IMR-90 (cell line): ENCODE measurements at regions not wholly inside any gene's neighbourhood (a gene's known extent, or its start where the extent isn't known, plus 50 kb on each side); places are given as distances from the start of the nearest gene placed in this dataset.

Source experiments
- ATAC-seq: fragments of 200-7000 bp; cut with Tn5 transposase; 2 replicates; pipeline ENCODE4 v1.9.1; 2020; ENCODE audit warnings: low read depth, mild to moderate bottlenecking, moderate library complexity
- BruUV-seq: library from RNA; stranded (reverse); fragments of 400-500 nt; replicated peaks from 2 replicates; lab custom pipeline; 2021; lab: Mats Ljungman, UMichigan
- CTCF ChIA-PET: fragments of 300-600 bp; formaldehyde crosslinking; extraction: SDS; loops from one replicate; lab custom pipeline; 2021; ENCODE audit warnings: antibody characterized with exemption; lab: Yijun Ruan, JAX
- POLR2A ChIA-PET: fragments of 300-600 bp; sonication (Branson Sonifier 250); formaldehyde crosslinking; loops from one replicate; lab custom pipeline; 2022; ENCODE audit warnings: antibody characterized with exemption; ENCODE audit not compliant: unreplicated experiment; lab: Charles Lee
- DNase-seq: peaks from one replicate; pipeline ENCODE4 v3.0.0; 2013
- H2AFZ ChIP-seq: replicated peaks from 2 replicates; pipeline ENCODE3; 2013; ENCODE audit warnings: low read length, mild to moderate bottlenecking; ENCODE audit not compliant: poor library complexity
- H2AK5ac ChIP-seq: 2 replicates; pipeline ENCODE4 v1.6.1; 2013; ENCODE audit warnings: low read depth, low read length, inconsistent platforms
- H2AK9ac ChIP-seq: replicated peaks from 2 replicates; pipeline ENCODE3; 2013; ENCODE audit warnings: mild to moderate bottlenecking, low read depth, low read length, moderate library complexity; ENCODE audit not compliant: poor library complexity
- H2BK120ac ChIP-seq: 2 replicates; pipeline ENCODE4 v1.6.1; 2013; ENCODE audit warnings: low read depth, low read length, inconsistent platforms
- H2BK15ac ChIP-seq: 3 replicates; pipeline ENCODE4 v1.6.1; 2013; ENCODE audit warnings: low read depth, low read length, inconsistent platforms
- H2BK20ac ChIP-seq: 2 replicates; pipeline ENCODE4 v1.6.1; 2013; ENCODE audit warnings: low read depth, mild to moderate bottlenecking, inconsistent platforms, low read length, moderate library complexity
- H2BK5ac ChIP-seq: 2 replicates; pipeline ENCODE4 v1.6.1; 2013; ENCODE audit warnings: mild to moderate bottlenecking, low read depth, low read length, inconsistent platforms; ENCODE audit not compliant: poor library complexity, severe bottlenecking
- H3K14ac ChIP-seq: replicated peaks from 2 replicates; pipeline ENCODE4 v1.6.1; 2013; ENCODE audit warnings: low read depth, low read length, inconsistent platforms
- H3K18ac ChIP-seq: 2 replicates; pipeline ENCODE4 v1.6.1; 2013; ENCODE audit warnings: low read depth, low read length, control low read depth
- H3K23ac ChIP-seq: 2 replicates; pipeline ENCODE4 v1.6.1; 2013; ENCODE audit warnings: low read depth, low read length, inconsistent platforms
- H3K27ac ChIP-seq: 2 replicates; pipeline ENCODE4 v1.5.1; 2013; ENCODE audit warnings: mild to moderate bottlenecking, control low read depth, low read length; ENCODE audit not compliant: insufficient read depth
- H3K27me3 ChIP-seq: 2 replicates; pipeline ENCODE4 v1.6.1; 2013; ENCODE audit warnings: low read length; ENCODE audit not compliant: control insufficient read depth, insufficient read depth
- H3K36me3 ChIP-seq: 2 replicates; pipeline ENCODE4 v1.6.1; 2013; ENCODE audit warnings: low read length, mixed read lengths; ENCODE audit not compliant: control insufficient read depth, insufficient read depth
- H3K4ac ChIP-seq: 2 replicates; pipeline ENCODE4 v1.6.1; 2013; ENCODE audit warnings: low read depth, low read length, inconsistent platforms
- H3K4me1 ChIP-seq: 2 replicates; pipeline ENCODE4 v1.6.1; 2013; ENCODE audit warnings: low read length, mixed read lengths; ENCODE audit not compliant: control insufficient read depth, insufficient read depth
- H3K4me2 ChIP-seq: 2 replicates; pipeline ENCODE4 v1.6.1; 2013; ENCODE audit warnings: low read depth, mild to moderate bottlenecking, control low read depth, low read length, moderate library complexity
- H3K4me3 ChIP-seq: 2 replicates; pipeline ENCODE4 v1.5.1; 2013; ENCODE audit warnings: low read depth, mild to moderate bottlenecking, control low read depth, low read length, moderate library complexity; ENCODE audit not compliant: insufficient read depth
- H3K56ac ChIP-seq: 2 replicates; pipeline ENCODE4 v1.6.1; 2013; ENCODE audit warnings: low read length, inconsistent platforms; ENCODE audit not compliant: insufficient read depth; ENCODE audit errors: extremely low read depth
- H3K79me1 ChIP-seq, 2 experiments: 2 replicates each; pipeline ENCODE4 v1.6.1; 2013; ENCODE audit warnings: low read length in 2 of 2, inconsistent platforms in 1 of 2, low read depth in 1 of 2
- H3K9ac ChIP-seq: 2 replicates; pipeline ENCODE4 v1.6.1; 2013; ENCODE audit warnings: low read depth, low read length, control low read depth
- H3K9me1 ChIP-seq: 2 replicates; pipeline ENCODE4 v1.6.1; 2013; ENCODE audit warnings: low read length, inconsistent platforms; ENCODE audit not compliant: insufficient read depth
- H3K9me3 ChIP-seq: 2 replicates; pipeline ENCODE4 v1.6.1; 2013; ENCODE audit warnings: low read length; ENCODE audit not compliant: control insufficient read depth, insufficient read depth
- H4K20me1 ChIP-seq: 2 replicates; pipeline ENCODE4 v1.6.1; 2013; ENCODE audit warnings: low read length, inconsistent platforms; ENCODE audit not compliant: insufficient read depth
- H4K5ac ChIP-seq: 2 replicates; pipeline ENCODE4 v1.6.1; 2013; ENCODE audit warnings: mild to moderate bottlenecking, low read depth, low read length, control low read depth
- H4K8ac ChIP-seq, 2 experiments: 2 replicates each; pipeline ENCODE4 v1.6.1; 2013; ENCODE audit warnings: low read depth in 2 of 2, low read length in 2 of 2, control low read depth in 1 of 2, inconsistent platforms in 1 of 2
- H4K91ac ChIP-seq: 2 replicates; pipeline ENCODE4 v1.6.1; 2013; ENCODE audit warnings: low read depth, low read length, inconsistent platforms; ENCODE audit not compliant: insufficient read depth
- CEBPB ChIP-seq: IDR thresholded peaks from 2 replicates; pipeline ENCODE4 v1.6.1; 2012; ENCODE audit warnings: low read depth, low read length, improper control_type of control experiment
- FOS ChIP-seq: fragments of 150-350 bp; IDR thresholded peaks from 2 replicates; pipeline ENCODE4 v1.6.1; 2016; ENCODE audit warnings: low read depth, low read length
- MXI1 ChIP-seq: IDR thresholded peaks from 2 replicates; pipeline ENCODE4 v1.6.1; 2012; ENCODE audit warnings: low read depth, mild to moderate bottlenecking, low read length, moderate library complexity, borderline replicate concordance
- RAD21 ChIP-seq: IDR thresholded peaks from 2 replicates; pipeline ENCODE4 v1.6.1; 2012; ENCODE audit warnings: low read length, improper control_type of control experiment
- RCOR1 ChIP-seq: IDR thresholded peaks from 2 replicates; pipeline ENCODE4 v1.6.1; 2012; ENCODE audit warnings: mild to moderate bottlenecking, low read length, improper control_type of control experiment; ENCODE audit not compliant: insufficient replicate concordance
- SMC3 ChIP-seq: fragments of 150-350 bp; IDR thresholded peaks from 2 replicates; pipeline ENCODE4 v1.6.1; 2016; ENCODE audit warnings: low read depth, mild to moderate bottlenecking, antibody characterized with exemption, low read length, moderate library complexity
- USF2 ChIP-seq: fragments of 150-350 bp; IDR thresholded peaks from 2 replicates; pipeline ENCODE4 v1.6.1; 2017; ENCODE audit warnings: mild to moderate bottlenecking, antibody characterized with exemption, low read length, low read depth
- WGBS, 2 experiments: methylation state at CpG; one replicate each; pipeline versions ENCODE4 v1.1.5 to v1.1.7; 2013; ENCODE audit warnings: missing lambda C conversion rate in 2 of 2; ENCODE audit not compliant: insufficient read length in 1 of 2; ENCODE audit errors: extremely low coverage in 2 of 2; 5-methylcytosine and 5-hydroxymethylcytosine counted together
- dilution Hi-C: fragments of 300-500 bp; cut with HindIII; formaldehyde crosslinking; loops from one replicate; pipeline ENCODE4 v1.14.3; 2018; ENCODE audit warnings: low sequenced_read_pairs; ENCODE audit not compliant: unreplicated experiment
- in situ Hi-C: fragments of 300-500 bp; cut with MboI; formaldehyde crosslinking; loops from 3 replicates; pipeline ENCODE4 v1.14.3; 2019; ENCODE audit warnings: low sequenced_read_pairs, inconsistent platforms, mixed read lengths
- intact Hi-C: fragments of 100-400 bp; cut with micrococcal nuclease; formaldehyde crosslinking; loops from 2 replicates; pipeline ENCODE4 v1.10.0; 2022

- Histone ChIP-seq H3K18ac (no peak overlapping the region), H3K36me3 (no peaks in the 10 kb centered on the region), H3K23ac (no peak overlapping the region), H4K20me1 (no peaks in the 10 kb centered on the region), H3K79me1 (no peaks in the 10 kb centered on the region), H3K4me2 (no peak overlapping the region), H2BK120ac (no peak overlapping the region), H3K4ac (no peak overlapping the region), H3K14ac (no peak overlapping the region), H3K27me3 (peaks cover 14% of the 10 kb centered on the region), H4K5ac (no peak overlapping the region), H4K91ac (no peak overlapping the region), H2BK15ac (no peak overlapping the region), H2BK5ac (no peak overlapping the region), H2AK9ac (no peak overlapping the region), H2AFZ (no peak overlapping the region), H2BK20ac (no peak overlapping the region), H3K9me1 (no peaks in the 10 kb centered on the region), H3K56ac (no peak overlapping the region), H3K9me3 (no peaks in the 10 kb centered on the region), H2AK5ac (no peak overlapping the region), H3K4me3 (no peak overlapping the region), H3K9ac (no peak overlapping the region), H3K27ac (no peak overlapping the region), H4K8ac (no peak overlapping the region), H3K4me1 (0 out of 2 replicates have a peak, but pooled peaks cover 2% of the 10 kb centered on the region)
- in situ Hi-C loops: no loop called here
- 77% methylated on average over 3 of the region's 6 CpGs; no CpG with 5 or more reads in 1 of the 2 experiments for WGBS, 2 experiments
- no peak for ATAC-seq
- ChIA-PET CTCF (no interaction called here), POLR2A (no interaction called here)
- TF ChIP-seq CEBPB (no peak), USF2 (no peak), FOS (no peak), RCOR1 (no peak), MXI1 (no peak), SMC3 (no peak), RAD21 (no peak)
- intact Hi-C loops: no loop called here
- DNase-seq: no peak
- dilution Hi-C loops: no loop called here
- BruUV-seq: no TSS peak
Measured at GRCh38 chr10:62475551-62475950, 101.4 kb downstream of the ZNF365 start.
